Kidney (tissue), 13 donors: ENCODE measurements at regions not wholly inside any gene's neighbourhood (a gene's known extent, or its start where the extent isn't known, plus 50 kb on each side); places are given as distances from the start of the nearest gene placed in this dataset.

ENCODE experiments used
- DNase-seq, 5 donors: peaks; one replicate each; pipeline ENCODE4 v3.0.0-alpha.2; 2013 to 2020
- FAIRE-seq: peaks from 2 replicates; lab custom pipeline; 2012; peaks lifted over from hg19 to GRCh38; lab: Jason Lieb, UNC
- H3K27ac ChIP-seq, 2 donors: one replicate each; pipeline ENCODE4 v1.7.0; 2013; ENCODE audit warnings: low read depth in 2 of 2, low read length in 2 of 2, inconsistent platforms in 1 of 2
- H3K27me3 ChIP-seq: one replicate; pipeline ENCODE4 v1.7.1; 2013; ENCODE audit warnings: low read length, inconsistent platforms; ENCODE audit not compliant: control insufficient read depth, insufficient read depth
- H3K36me3 ChIP-seq, 3 donors: one replicate each; pipeline versions ENCODE4 v1.7.0 to v1.7.1; 2013; ENCODE audit warnings: low read length in 3 of 3, control low read depth in 1 of 3, inconsistent platforms in 1 of 3; ENCODE audit not compliant: insufficient read depth in 3 of 3, control insufficient read depth in 2 of 3
- H3K4me1 ChIP-seq, 3 donors: one replicate each; pipeline versions ENCODE4 v1.7.0 to v1.7.1; 2013; ENCODE audit warnings: low read length in 3 of 3, inconsistent platforms in 1 of 3, low read depth in 1 of 3; ENCODE audit not compliant: control insufficient read depth in 2 of 3, insufficient read depth in 2 of 3
- H3K4me3 ChIP-seq, 3 donors: one replicate each; pipeline versions ENCODE4 v1.7.0 to v1.8.1; 2013; ENCODE audit warnings: low read length in 3 of 3, control low read depth in 1 of 3, inconsistent platforms in 1 of 3
- H3K9ac ChIP-seq, 3 donors: one replicate each; pipeline versions ENCODE4 v1.7.0 to v1.7.1; 2013; ENCODE audit warnings: low read length in 3 of 3, control low read depth in 1 of 3, inconsistent platforms in 1 of 3
- H3K9me3 ChIP-seq, 3 donors: one replicate each; pipeline versions ENCODE4 v1.7.0 to v1.7.1; 2013; ENCODE audit warnings: low read length in 3 of 3, control low read depth in 1 of 3, inconsistent platforms in 1 of 3; ENCODE audit not compliant: control insufficient read depth in 2 of 3, insufficient read depth in 1 of 3
- CTCF ChIP-seq: IDR thresholded peaks from 3 replicates; pipeline ENCODE4 v1.5.1; 2012; ENCODE audit warnings: mild to moderate bottlenecking, moderate library complexity, borderline replicate concordance; ENCODE audit not compliant: insufficient read depth; ENCODE audit errors: extremely low read depth
- intact Hi-C: fragments of 100-400 bp; cut with DNase I; formaldehyde crosslinking; loops from one replicate; pipeline ENCODE4 v1.11.1; 2022
- donor health status: control.
- donor health status: control.
- donor health status: control.
- donor health status: control.
- donor health status: control.
- donor health status: DM: yes; HTN: yes; CAD: no.
- donor health status: Normal renal cell carcinoma (clear cell type).

GRCh38 chr4:122065915-122066314 lies 86.2 kb upstream of the BLTP1 start:
- Histone ChIP-seq H3K4me3 (no peak overlapping the region), H3K27ac (no peak overlapping the region), H3K4me1 (no peaks in the 10 kb centered on the region), H3K27me3 (no peaks in the 10 kb centered on the region), H3K9ac (no peak overlapping the region), H3K36me3 (no peaks in the 10 kb centered on the region), H3K9me3 (no peaks in the 10 kb centered on the region)
- FAIRE-seq (no peak), DNase-seq (no peak)
- intact Hi-C loops, result no loop called here
- TF ChIP-seq CTCF, result no peak

- Histone ChIP-seq H3K27ac (no peak overlapping the region), H3K4me3 (no peak overlapping the region), H3K36me3 (no peaks in the 10 kb centered on the region), H3K4me1 (no peaks in the 10 kb centered on the region), H3K9ac (no peak overlapping the region), H3K27me3 (no peaks in the 10 kb centered on the region), H3K9me3 (no peaks in the 10 kb centered on the region)
- DNase-seq (no peak), FAIRE-seq (no peak)
- TF ChIP-seq CTCF, result no peak
- intact Hi-C loops, result no loop called here
Measured at GRCh38 chr4:122065149-122065548, 87.0 kb upstream of the BLTP1 start.

- intact Hi-C loops, result no loop called here
- DNase-seq (no peak), FAIRE-seq (no peak)
- Histone ChIP-seq H3K27me3 (no peaks in the 10 kb centered on the region), H3K4me3 (no peak overlapping the region), H3K9ac (no peak overlapping the region), H3K9me3 (no peaks in the 10 kb centered on the region), H3K36me3 (no peaks in the 10 kb centered on the region), H3K27ac (no peak overlapping the region), H3K4me1 (peaks cover 0 to 2% (median 0%) of the 10 kb centered on the region in 3 donors)
- no peak for TF ChIP-seq CTCF
Measured at GRCh38 chr4:122053186-122053585, 98.9 kb upstream of the BLTP1 start.

GRCh38 chr4:122052677-122053076 lies 99.5 kb upstream of the BLTP1 start:
- no peak overlapping the region for H3K9ac ChIP-seq
- H3K27ac ChIP-seq, result no peak overlapping the region
- no peaks in the 10 kb centered on the region for H3K9me3 ChIP-seq
- no peaks in the 10 kb centered on the region for H3K27me3 ChIP-seq
- FAIRE-seq (no peak), DNase-seq (no peak)
- intact Hi-C loops, result no loop called here
- H3K4me1 ChIP-seq, result peaks cover 0 to 2% (median 0%) of the 10 kb centered on the region in 3 donors
- TF ChIP-seq CTCF, result no peak
- no peak overlapping the region for H3K4me3 ChIP-seq
- no peaks in the 10 kb centered on the region for H3K36me3 ChIP-seq
